DMS114 treated with DMSO at 0.1 percent for 48 hours (cell line): ENCODE measurements at regions not wholly inside any gene's neighbourhood (a gene's known extent, or its start where the extent isn't known, plus 50 kb on each side); places are given as distances from the start of the nearest gene placed in this dataset.
"Not testable (repeated sequence)": the region's sequence is repeated elsewhere in the genome, so short reads cannot be mapped to it uniquely, and the experiment has no call there.

Source experiments
- DNase-seq: peaks from one replicate; lab custom pipeline; 2025; ENCODE audit not compliant: unreplicated experiment; lab: John Stamatoyannopoulos, UW

DNA sequence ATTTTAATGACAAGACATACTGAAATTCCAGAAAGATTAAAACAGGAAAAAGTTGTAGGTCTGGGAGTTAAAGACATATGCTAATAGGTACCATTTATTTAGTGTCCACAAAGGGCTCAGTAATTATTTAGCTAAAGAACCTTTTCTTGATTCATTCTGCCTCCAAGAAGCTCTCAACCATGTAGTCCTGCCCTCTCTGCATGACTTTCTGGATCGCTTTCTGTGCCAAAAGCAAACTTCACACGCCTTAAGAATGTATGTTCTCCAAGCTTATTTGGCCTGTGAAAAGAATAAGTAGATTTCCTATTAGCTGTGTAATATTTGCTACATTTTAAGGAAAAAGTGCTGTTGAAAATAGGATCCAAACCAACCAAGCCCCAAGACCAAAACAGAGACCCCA, 291.7 kb downstream of the C12orf75 start:
- DNase-seq, result no peak

DNA sequence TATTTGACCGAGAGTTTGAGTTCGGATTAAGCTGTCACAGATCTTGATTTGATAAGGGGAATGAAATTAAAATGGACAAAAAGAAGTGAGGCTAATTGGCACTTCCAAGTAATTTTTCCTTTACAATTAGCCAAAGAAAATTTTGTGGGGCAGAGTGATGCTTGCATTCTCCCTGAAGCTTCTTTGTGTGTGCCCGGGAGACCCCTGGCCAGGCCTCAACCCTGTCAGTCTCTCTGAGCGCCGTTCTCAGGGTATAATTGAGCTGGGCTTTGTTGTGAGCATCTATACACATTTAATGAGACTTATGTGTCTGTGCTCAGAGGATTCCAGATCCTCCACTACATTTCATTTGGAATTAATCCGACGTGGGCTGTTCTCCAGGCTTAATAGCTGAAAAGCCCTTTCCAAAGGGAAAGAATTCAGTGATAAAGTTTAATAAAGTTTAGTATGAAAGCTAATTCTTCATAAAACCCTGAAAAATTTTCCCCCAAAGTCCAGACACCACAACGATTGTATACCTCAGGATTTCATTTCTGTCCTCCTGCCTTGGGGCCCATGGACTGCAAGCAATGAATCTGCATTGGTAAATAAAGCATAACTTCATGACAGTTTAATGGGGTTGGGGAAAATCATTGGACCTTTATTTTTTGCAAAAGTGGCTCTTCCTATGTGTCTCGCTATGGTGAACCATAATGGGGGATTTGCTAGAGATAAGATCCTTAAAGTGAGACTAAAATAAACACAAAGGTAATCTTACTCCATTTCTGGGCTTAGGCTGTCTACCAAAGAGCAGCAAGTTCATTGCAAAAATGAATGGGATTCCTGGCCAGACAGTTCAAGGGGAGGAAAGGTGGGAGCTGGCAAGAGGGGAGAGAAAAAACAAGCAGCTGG, 292.6 kb downstream of the C12orf75 start:
- DNase-seq, result no peak

DNA sequence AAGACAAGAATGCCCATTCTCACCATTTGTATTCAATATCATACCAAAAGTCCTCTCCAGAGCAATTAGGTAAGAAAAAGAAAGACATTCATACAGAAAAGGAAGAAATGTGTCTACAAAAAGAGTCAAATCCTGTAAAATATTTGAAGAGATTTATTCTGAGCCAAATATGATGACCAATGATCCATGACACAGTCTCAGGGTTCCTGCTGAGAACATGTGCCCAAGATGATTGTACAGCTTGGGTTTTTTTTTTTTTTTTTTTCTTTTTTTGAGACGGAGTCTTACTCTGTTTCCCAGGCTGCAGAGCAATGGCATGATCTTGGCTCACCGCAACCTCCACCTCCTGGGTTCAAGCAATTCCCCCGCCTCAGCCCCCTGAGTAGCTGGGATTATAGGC, 296.2 kb downstream of the C12orf75 start:
- DNase-seq, result no peak

DNA sequence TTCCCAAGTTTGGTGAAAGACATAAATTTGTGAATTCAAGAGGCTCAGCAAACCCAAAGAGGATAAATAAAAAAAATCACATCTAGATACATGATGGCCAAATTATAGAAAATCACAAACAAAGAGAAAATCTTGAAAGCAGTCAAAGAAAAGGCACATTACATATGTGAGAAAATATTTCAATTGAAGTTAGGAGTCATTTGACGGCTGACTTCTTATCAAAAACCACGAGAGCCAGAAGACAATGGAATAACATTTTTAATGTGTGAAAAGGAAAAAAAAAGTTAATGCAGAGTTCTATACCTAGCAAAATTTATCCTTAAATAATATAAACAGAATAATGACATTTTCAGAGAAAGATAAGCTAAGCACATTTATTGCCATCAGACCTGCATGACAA, 307.0 kb downstream of the C12orf75 start:
- no peak for DNase-seq

DNA sequence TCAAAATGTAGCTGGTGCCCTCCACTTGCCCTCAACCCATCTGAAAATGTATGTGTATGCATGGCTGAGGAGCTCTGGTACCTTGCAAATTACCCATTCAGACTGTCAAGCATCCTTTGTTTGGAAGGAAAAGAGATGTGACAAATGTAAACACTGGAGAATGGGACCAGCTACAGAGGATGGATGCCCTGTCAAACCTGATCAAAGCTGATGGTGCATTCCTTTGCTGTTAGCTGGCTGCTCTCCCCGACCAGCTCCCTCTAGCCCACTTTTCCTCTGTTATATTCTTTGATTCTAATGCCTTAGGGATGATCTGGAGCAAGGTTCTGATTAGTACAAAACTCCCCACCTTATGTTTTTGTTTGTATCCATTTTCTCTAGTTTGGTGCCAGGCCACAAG, 310.3 kb downstream of the C12orf75 start:
- DNase-seq, result no peak

DNA sequence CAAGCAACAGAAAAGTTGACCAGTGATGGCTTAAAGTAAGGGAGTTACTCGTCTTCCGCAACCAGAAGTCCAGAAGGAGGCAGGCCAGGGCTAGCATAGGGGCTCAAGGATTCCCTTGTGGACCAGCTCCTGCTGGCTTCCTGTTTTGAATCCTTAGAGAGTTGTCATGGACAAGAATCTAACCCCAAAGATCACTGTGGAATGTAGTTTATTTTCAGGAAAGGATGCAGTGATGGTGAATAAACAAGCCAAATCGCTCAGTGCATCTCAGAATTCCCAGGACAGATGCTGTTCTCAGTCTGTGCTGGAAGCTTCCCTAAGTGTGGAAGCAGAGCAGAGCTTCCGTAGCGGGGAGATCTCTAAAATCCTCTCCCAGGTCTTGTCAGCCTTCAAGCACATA, 311.3 kb downstream of the C12orf75 start:
- DNase-seq, result no peak

DNA sequence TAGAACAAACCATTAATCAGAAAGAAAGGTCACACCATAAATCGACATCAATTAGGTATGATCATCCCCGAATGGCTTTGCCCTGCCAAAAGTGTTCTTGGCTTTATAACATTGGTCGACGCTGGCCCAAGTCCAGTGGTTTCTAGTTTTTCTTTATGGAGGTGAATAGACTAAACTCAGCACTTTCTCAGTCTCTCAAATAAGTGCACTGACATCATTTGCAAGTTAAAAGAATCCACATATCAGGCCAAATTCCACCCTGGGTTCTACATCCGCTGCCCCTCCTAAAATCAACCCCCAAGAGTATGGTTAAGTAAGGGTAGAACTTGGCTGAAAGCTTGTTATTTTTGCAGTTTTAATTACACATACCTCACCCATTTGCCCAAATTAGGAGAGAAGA, 314.3 kb downstream of the C12orf75 start:
- no peak for DNase-seq

DNA sequence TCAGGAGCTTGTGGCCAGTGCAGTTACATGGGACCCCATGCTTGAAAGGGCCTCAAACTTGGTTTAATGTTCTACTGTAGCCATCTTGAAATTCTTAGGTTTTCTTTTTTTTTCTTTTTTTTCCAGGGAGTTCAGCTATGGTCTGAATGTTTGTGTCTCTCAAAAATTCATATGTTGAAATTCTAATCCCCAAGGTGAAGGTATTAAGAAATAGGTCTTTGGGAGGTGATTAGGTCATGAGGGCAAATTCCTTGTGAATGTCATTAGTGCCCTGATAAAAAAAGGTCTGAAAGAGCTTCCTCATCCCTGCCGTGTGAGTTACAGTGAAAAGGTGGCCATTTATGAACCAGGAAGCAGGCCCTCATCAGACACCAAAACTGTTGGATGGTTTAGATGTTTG, 324.1 kb downstream of the C12orf75 start:
- DNase-seq, result no peak

DNA sequence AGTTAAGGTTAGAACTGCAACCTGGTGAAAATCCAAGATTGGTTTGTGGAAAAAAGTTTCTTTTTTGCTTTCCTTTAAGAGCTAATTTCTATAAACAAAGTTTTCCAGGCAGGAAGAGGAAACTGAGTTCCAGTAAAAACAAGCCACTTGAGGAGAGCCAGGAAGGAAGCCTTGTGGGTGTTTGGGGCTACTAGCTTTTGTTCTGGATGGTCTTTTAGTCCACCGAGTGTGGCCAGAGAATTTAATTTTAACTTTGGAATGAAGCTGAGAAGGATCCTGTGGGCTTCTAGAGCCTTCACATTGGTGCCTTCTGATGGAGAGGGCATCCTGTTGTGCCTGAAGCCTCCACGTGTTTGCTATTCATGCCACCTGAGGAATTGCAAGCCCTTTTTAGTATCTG, 327.9 kb downstream of the C12orf75 start:
- DNase-seq, result no peak

DNA sequence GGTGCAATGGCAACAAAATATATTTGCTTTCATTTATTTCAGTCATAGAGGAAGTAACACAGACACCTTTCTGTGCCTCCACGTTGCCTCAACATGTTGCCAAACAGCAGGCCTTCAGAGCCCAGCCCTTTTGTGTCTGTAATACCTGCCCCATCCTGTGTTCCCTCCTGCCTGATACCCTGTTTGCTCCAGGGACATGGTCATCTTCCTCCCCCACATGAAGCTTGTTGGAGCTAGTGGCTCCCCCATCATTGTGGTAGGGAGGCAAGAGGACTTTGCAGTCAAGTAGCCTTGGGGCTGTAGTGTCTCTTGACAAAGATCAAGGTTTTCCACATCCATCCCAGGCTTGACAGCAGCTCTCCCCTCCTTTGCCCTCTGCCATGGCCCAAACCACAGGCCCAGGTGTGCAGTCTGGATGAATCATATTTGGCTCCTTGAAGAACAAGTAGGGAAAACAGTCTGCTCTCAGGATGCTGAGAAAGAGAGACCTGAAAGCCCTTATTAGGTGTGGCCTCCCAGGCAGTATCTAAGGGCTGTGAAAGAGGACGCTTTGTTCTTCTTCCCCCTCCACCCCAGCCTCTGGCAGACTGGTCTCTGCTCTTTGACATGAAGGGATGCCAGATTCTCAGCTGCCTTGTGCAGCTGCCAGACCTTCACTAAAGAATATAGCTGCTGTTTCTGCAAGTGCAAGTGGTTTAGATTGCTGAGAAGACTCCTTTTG, 329.0 kb downstream of the C12orf75 start:
- no peak for DNase-seq

DNA sequence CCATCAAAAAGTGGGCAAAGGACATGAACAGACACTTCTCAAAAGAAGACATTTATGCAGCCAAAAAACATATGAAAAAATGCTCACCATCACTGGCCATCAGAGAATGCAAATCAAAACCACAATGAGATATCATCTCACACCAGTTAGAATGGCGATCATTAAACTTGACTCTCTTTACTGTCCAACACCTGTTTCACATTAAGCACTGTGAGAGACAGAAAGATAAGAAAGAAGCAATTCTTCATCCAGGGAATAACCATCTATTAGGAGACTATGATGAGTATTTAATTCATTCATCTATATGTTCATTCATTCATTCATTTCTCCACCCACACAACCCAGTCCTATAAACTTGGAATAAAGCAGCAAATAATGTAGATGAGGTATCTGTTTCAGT, 334.3 kb downstream of the C12orf75 start:
- DNase-seq, result not testable (repeated sequence)

DNA sequence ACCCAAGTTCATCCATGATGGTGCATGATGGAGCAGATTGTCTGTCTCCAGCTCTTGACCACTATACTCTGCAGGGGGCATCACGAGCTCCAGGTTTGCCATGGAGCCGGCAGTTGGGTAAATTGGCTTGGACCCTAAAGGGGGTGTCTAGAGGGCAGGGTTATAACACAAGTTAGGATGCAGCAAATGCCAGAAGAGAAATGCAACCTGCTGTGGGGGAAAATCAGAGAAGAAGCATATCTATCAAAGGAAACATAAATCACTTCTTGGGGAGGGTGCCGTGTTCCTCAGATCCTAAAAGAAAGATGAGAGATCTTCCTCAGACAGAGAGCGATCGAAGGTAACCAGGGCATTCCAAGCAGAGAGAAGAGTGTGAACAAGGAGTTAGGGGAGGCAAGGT, 334.9 kb downstream of the C12orf75 start:
- DNase-seq, result no peak

DNA sequence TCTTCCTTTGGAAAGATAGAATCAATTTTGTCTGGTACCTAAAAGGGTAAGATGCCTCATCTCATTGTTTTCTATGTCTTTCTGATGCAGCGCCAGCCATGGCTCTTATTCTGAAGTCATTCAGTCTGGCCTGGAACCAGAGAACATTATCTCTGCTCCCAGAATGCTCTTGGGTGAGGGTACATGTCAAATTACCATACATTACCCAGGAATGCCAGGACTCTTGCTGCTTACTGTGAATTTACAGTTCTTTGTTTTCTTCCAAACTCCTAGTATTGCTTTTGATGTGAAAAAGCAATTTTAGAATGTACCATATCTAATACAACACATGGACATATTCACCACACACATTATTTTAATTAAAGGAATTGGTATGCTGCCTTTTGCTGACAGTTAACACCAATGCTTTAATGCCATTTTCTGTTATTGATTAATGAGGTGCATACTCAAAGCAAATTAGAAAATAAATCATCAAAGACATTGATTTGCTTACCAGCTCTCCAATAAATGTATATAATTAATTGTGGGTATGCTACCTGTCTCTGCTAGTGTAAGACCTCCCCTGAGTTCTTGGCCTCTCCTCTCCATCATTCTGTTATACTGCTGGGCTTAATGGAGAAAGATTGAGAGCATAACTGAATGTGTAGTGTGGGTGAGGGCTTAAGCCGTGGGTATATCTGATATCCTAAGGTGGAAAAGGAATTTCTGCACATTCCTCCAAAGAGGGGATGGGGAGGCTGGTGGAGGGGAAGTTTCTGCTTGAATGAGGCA, 337.7 kb downstream of the C12orf75 start:
- DNase-seq, result no peak

DNA sequence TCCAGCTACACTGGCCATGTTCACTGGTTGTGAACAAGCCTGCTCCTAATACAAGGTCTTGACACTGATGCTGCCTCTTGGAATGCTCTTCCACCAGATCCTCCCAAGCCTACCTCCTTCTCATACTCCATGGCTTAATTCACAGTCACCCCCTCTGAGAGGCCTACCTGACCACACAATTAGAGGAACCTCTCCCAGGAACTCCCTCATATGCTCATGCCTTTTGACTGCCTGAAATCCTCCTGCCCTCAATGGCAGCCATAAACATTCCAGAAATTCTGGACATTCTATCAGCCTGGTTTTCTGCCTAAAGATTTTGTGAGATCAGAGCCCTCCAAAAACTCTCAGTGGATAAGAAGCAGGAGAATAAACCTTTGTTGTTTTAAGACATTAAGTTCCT, 340.2 kb downstream of the C12orf75 start:
- no peak for DNase-seq

DNA sequence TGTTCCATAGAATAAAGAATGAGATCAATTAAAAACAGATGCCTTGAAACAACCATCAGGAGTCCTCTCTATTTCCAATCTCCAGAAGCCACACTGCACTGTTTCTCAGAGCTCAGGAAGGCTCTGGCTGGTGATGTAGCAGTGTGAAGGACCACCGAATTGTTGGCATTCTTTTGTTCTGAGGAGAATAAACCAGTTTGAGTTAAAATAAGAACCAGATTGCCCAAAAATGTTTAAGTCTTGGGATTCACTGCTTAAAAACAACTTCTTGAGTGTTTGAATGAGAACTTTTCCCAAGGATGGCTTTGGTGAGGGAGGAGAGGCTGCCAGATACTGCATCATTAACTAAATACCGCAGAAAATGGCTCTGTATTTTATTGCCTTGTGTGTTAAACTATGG, 341.2 kb downstream of the C12orf75 start:
- no peak for DNase-seq

DNA sequence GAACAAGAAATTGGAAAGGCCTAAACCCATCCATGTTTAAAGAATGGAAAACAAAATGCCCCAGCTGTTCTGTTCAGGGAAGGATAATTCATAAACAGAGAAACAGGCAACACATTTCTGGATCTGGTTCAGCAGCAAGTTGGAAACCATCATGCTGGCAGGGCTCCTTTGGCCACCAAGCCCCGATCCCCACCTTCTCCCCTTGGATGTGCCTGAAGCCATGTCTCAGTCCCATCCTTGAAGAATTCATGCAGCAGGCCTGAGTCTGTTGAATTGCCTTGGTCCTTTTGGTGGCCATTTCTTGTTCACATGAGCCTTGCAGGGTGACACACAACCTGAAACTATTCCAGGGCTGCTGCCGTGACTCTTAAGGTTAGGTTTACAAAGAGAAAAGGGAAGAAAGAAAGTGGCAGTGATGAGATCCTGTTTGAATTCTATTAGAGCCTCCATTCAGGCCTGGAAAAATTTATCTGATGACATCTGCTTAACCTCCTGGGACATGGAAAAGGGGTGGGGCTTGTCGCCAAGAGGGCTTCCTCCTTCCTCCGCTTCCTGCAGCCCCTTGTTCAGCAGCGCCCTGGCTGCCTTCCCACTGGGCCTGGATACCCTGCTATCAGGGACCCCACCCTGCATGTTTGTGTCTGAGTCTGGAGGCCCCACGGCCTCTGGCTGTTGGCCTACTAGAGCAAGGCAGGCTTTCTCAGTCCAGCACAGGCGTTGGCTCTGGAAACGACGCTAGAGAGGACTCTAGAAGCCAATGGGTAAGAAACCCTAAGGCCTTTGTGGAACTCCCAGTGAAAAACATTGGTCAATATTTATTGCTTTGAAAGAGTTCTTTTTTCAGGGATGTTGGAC, 341.9 kb downstream of the C12orf75 start:
- no peak for DNase-seq

DNA sequence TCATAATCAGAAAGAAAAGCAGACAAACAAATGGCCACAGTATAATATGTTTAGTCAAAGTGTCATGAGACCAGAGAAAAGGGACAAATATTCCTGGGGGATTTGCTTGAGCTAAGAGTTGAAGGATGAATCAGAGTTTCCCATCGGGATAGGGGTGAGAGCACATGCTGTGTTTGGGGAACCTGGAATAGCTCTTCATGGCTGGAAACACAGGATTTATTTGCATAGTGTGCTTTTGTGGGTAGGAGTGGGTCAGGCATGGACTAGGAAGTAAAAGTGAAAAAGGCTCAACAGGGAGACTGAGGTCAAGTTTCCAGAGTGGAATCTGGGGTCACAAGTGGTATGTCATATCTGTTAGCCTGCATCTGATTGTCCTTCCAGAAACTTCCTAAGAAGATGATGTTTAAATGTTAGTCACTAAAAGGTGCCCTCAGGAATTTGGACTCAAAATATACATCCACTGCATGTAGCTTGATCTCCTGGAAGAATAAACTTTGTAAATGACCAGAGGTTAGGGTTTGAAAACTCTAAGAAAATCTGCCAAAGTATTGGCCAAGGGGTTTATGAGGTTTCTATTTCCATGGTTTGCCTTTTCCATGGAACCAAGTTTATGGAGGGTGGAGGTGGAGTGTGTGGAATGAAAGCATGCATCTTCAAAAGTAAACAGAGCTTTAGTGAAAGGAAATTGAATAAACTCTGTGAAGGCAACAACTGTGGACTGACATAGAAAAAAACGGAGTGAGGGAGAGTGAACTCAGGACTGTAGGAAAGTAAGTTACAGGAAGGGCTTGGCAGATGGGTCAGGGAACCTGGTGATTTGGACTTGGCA, 344.6 kb downstream of the C12orf75 start:
- DNase-seq, result no peak

DNA sequence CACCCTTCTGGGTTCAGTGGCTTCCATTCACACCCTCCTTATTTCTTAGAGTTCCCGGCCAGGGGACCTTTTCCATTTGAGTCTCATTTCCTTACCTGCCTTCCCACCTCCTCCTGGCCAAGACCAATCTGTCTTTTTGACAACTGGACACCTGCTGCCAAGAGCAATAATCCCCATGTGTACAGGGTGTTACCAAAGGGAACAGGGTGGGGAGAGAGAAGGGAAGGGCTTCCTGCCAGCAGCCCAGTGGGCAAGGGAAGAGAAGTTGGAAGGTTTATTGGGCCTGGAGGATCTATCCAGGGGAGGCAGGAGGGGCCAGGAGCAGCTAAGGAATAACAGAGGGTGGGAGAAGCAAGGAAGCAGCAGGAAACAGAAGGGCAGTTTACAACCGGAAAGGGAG, 346.2 kb downstream of the C12orf75 start:
- no peak for DNase-seq

DNA sequence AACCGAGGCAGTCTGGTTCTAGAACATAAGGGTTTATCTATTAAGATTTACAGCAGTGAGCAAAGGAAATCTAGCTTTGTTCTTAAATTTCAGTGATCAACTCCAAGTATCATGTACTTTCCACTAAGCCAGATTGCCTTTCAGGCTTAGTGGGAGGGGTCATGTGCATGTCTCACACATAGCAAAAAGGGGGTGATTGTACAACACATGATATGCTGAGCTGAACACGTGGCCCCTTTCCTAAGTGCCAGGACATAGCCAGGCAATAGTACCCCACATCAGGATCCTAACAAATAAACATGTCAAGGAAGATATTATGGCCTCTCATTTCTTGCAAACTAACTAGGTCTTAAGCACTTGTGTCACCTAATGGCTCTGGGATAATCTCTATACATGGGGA, 347.2 kb downstream of the C12orf75 start:
- DNase-seq, result no peak

DNA sequence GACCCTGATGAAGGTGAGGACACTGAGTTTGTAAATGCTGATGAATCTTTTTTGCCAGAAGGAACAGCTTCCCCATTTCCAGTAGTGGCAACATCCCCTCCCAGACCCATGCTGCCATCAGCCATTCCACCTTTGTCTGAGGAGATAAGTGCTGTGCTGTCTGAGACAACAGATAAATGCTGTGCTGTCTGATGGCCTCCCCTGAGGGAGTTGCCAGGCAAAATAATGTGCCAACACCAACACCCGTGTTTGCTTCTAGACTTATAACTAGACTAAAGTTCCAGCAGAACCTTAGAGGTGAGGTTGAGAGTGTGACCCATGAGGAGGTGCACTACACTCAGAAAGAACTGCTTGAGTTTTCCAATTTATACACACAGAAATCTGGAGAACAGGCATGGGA, 349.5 kb downstream of the C12orf75 start:
- no peak for DNase-seq
